GM12878 (cell line): ENCODE measurements at regions not wholly inside any gene's neighbourhood (a gene's known extent, or its start where the extent isn't known, plus 50 kb on each side); places are given as distances from the start of the nearest gene placed in this dataset.

Source experiments
- ATAC-seq: fragments of 200-7000 bp; cut with Tn5 transposase; 3 replicates; pipeline ENCODE4 v1.9.1; 2020; ENCODE audit warnings: mild to moderate bottlenecking, moderate library complexity
- BruUV-seq: library from RNA; stranded (reverse); fragments of 400-500 nt; replicated peaks from 2 replicates; lab custom pipeline; 2021; lab: Mats Ljungman, UMichigan
- CTCF ChIA-PET: fragments of 300-600 bp; sonication (Branson Sonifier 250); formaldehyde crosslinking; extraction: SDS; loops from one replicate; lab custom pipeline; 2021; ENCODE audit warnings: inconsistent platforms; lab: Yijun Ruan, JAX
- POLR2A ChIA-PET: fragments of 350-600 bp; formaldehyde crosslinking; extraction: SDS; loops from one replicate; lab custom pipeline; 2021; ENCODE audit warnings: inconsistent platforms; lab: Charles Lee
- RAD21 ChIA-PET: fragments of 300-600 bp; sonication (Branson Sonifier 250); formaldehyde crosslinking; loops from one replicate; lab custom pipeline; 2023; ENCODE audit warnings: antibody characterized with exemption; ENCODE audit not compliant: unreplicated experiment; lab: Charles Lee
- SMC1A ChIA-PET: fragments of 300-600 bp; sonication (Branson Sonifier 250); formaldehyde crosslinking; loops from one replicate; lab custom pipeline; 2023; ENCODE audit not compliant: unreplicated experiment, uncharacterized antibody; lab: Charles Lee
- DNase-seq: peaks from one replicate; pipeline ENCODE4 v3.0.0-alpha.2; 2011; ENCODE audit warnings: low read depth, low spot score
- FAIRE-seq: peaks from 3 replicates; lab custom pipeline; 2011; peaks lifted over from hg19 to GRCh38; lab: Jason Lieb, UNC
- H2AFZ ChIP-seq: 2 replicates; pipeline ENCODE4 v1.6.0; 2011; ENCODE audit warnings: low read depth, low read length, control low read depth; ENCODE audit not compliant: control insufficient read depth
- H3K27ac ChIP-seq: 2 replicates; pipeline ENCODE4 v1.5.1; 2011; ENCODE audit warnings: control low read depth; ENCODE audit not compliant: control insufficient read depth, insufficient read depth
- H3K27me3 ChIP-seq, 2 experiments: replicated peaks in 1 of 2; 2 replicates each; pipeline versions ENCODE4 v1.6.0 to v1.6.1; 2011; ENCODE audit warnings: low read length in 1 of 2; ENCODE audit not compliant: control insufficient read depth in 2 of 2, insufficient read depth in 2 of 2
- H3K36me3 ChIP-seq, 2 experiments: 2 replicates each; pipeline ENCODE4 v1.5.1; 2011; ENCODE audit warnings: low read length in 1 of 2; ENCODE audit not compliant: control insufficient read depth in 2 of 2, insufficient read depth in 2 of 2
- H3K4me1 ChIP-seq: 2 replicates; pipeline ENCODE4 v1.6.1; 2011; ENCODE audit warnings: mild to moderate bottlenecking, low read length, moderate library complexity, mixed read lengths; ENCODE audit not compliant: control insufficient read depth, insufficient read depth
- H3K4me2 ChIP-seq: 2 replicates; pipeline ENCODE4 v1.6.0; 2011; ENCODE audit warnings: control low read depth; ENCODE audit not compliant: control insufficient read depth, insufficient read depth
- H3K4me3 ChIP-seq: fragments of 200-600 bp; sonication (generic); 2 replicates; pipeline ENCODE4 v1.5.1; 2016
- H3K79me2 ChIP-seq: 2 replicates; pipeline ENCODE4 v1.6.0; 2011; ENCODE audit warnings: low read length; ENCODE audit not compliant: control insufficient read depth, insufficient read depth
- H3K9ac ChIP-seq: 2 replicates; pipeline ENCODE4 v1.8.0; 2011; ENCODE audit warnings: low read length, control low read depth, mixed read lengths; ENCODE audit not compliant: control insufficient read depth, insufficient read depth
- H3K9me3 ChIP-seq: replicated peaks from 3 replicates; pipeline ENCODE4 v1.5.1; 2011; ENCODE audit warnings: mild to moderate bottlenecking, low read length; ENCODE audit not compliant: control insufficient read depth, insufficient read depth
- H4K20me1 ChIP-seq: 2 replicates; pipeline ENCODE4 v1.6.0; 2011; ENCODE audit not compliant: control insufficient read depth, insufficient read depth
- CBX5 ChIP-seq: sonication (generic); IDR thresholded peaks from 2 replicates; pipeline ENCODE4 v1.6.1; 2016; ENCODE audit warnings: low read depth, moderate library complexity, mild to moderate bottlenecking, inconsistent platforms
- ZNF207 ChIP-seq: fragments of 450-650 bp; IDR thresholded peaks from 2 replicates; pipeline ENCODE4 v1.6.1; 2014; ENCODE audit warnings: antibody characterized with exemption, mild to moderate bottlenecking, borderline replicate concordance
- ZNF217 ChIP-seq: fragments of 450-650 bp; IDR thresholded peaks from 2 replicates; pipeline ENCODE4 v1.6.1; 2017; ENCODE audit warnings: antibody characterized with exemption, mild to moderate bottlenecking
- WGBS: methylation state at CpG from one replicate; pipeline ENCODE4 v1.1.6; 2016; ENCODE audit warnings: low lambda C conversion rate; ENCODE audit not compliant: insufficient replicate concordance, insufficient coverage; ENCODE audit errors: missing lambda C conversion rate; 5-methylcytosine and 5-hydroxymethylcytosine counted together
- in situ Hi-C: fragments of 300-500 bp; cut with MboI; formaldehyde crosslinking; loops from 9 replicates; pipeline ENCODE4 v1.14.3; 2018; ENCODE audit warnings: mixed read lengths
- intact Hi-C: fragments of 100-400 bp; cut with micrococcal nuclease; formaldehyde crosslinking; loops from one replicate; pipeline ENCODE4 v1.14.2; 2022; ENCODE audit not compliant: unreplicated experiment
- TF ChIP-seq, protein P1 (sequence below): IDR thresholded peaks from 2 replicates; pipeline ENCODE4 v1.6.1; 2012; ENCODE audit warnings: mild to moderate bottlenecking, low read depth, low read length

- ChIA-PET SMC1A (no interaction called here), RAD21 (no interaction called here), POLR2A (no interaction called here), CTCF (no interaction called here)
- peaks cover 0 to 5% of the 10 kb centered on the region in 2 experiments; a peak in 1 of 4 replicates for H3K27me3 ChIP-seq
- no peak overlapping the region for H3K4me3 ChIP-seq
- in situ Hi-C loops (no loop called here), intact Hi-C loops (no loop called here)
- H3K27ac ChIP-seq: no peak overlapping the region
- DNase-seq (no peak), FAIRE-seq (no peak), ATAC-seq (no peak)
- H3K4me1 ChIP-seq: no peaks in the 10 kb centered on the region
- TF ChIP-seq, protein P1, sequence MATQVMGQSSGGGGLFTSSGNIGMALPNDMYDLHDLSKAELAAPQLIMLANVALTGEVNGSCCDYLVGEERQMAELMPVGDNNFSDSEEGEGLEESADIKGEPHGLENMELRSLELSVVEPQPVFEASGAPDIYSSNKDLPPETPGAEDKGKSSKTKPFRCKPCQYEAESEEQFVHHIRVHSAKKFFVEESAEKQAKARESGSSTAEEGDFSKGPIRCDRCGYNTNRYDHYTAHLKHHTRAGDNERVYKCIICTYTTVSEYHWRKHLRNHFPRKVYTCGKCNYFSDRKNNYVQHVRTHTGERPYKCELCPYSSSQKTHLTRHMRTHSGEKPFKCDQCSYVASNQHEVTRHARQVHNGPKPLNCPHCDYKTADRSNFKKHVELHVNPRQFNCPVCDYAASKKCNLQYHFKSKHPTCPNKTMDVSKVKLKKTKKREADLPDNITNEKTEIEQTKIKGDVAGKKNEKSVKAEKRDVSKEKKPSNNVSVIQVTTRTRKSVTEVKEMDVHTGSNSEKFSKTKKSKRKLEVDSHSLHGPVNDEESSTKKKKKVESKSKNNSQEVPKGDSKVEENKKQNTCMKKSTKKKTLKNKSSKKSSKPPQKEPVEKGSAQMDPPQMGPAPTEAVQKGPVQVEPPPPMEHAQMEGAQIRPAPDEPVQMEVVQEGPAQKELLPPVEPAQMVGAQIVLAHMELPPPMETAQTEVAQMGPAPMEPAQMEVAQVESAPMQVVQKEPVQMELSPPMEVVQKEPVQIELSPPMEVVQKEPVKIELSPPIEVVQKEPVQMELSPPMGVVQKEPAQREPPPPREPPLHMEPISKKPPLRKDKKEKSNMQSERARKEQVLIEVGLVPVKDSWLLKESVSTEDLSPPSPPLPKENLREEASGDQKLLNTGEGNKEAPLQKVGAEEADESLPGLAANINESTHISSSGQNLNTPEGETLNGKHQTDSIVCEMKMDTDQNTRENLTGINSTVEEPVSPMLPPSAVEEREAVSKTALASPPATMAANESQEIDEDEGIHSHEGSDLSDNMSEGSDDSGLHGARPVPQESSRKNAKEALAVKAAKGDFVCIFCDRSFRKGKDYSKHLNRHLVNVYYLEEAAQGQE: no peak
- TF ChIP-seq CBX5: no peak
- no peak for TF ChIP-seq ZNF217
- no peak for TF ChIP-seq ZNF207
- WGBS: 31% methylated on average over 11 of the region's 11 CpGs
- no peaks in the 10 kb centered on the region for H3K79me2 ChIP-seq
- no peak overlapping the region for H3K9ac ChIP-seq
- no TSS peak for BruUV-seq
- no peaks in the 10 kb centered on the region for H3K9me3 ChIP-seq
- no peak overlapping the region for H3K4me2 ChIP-seq
- no peak overlapping the region for H2AFZ ChIP-seq
- no peaks in the 10 kb centered on the region for H3K36me3 ChIP-seq
- no peaks in the 10 kb centered on the region for H4K20me1 ChIP-seq
Observed at GRCh38 chr13:50467156-50468110, 376.1 kb downstream of the DLEU7 start.
